ENCODE measurements at regions not wholly inside any gene's neighbourhood (a gene's known extent, or its start where the extent isn't known, plus 50 kb on each side); places are given as distances from the start of the nearest gene placed in this dataset.
A peak's percentile ranks its signal among the peaks of the same experiment; 100 is the strongest.

DNA sequence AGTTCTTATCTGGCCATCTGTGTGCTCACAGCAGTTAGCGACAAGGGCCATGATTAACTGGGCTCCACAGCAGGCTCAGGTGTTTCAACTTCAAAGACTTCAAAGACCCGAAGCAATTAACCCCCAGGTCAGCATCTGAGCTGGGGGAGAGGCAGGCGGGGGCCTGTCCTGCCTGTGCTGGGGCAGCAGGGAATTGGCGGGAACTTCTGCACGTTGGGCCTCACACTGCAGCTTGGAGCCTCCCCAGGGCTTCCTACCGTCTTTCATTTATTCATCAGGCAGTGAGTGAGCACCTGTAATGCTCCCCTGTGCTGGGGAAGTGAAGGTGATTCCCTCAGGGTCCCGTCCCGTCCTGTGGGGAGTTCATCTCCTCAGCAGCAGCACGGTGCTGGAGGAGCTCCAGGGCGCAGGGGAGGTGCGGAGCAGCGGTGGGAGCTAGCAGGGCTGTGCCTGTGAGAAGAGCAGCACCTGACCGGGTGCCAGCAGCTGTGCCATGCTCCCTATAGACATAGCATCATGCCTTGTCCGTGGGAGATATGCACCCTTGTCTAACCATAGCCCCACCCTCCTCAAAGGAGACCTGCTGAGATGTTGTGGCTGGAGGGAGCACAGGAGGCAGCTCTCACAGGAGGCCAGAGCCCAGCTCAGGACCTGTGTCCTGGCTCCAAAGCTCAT is 51.8 kb upstream of the FRMD1 start:
- no peak for ATAC-seq
- intact Hi-C loops (cut with DNase I), result no loop called here

DNA sequence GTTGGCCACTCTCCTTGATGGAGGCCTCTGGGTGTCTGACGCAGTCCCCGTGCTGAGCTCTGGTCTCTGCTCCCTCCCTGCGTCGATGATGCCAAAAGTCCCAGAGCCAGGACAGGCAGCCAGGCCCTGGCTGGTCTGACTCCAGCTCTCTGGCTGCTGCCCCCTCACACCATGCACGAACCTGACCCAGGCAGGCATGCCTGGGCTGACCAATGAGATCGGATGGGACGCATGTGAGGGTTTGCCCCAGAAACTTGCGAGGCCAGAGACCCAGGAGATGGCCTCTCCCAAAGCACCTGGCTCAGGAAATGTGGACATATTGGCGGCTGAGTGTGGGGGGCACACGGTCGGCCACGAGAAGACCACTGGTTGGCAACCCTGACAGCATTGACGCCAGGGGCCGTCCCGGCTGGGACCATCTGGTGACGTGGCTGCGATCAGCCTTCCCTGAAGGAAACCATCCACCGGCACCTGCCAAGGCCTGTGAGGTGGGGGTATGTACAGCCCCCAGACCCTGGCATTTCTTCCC is 51.2 kb upstream of the FRMD1 start:
- no peak for DNase-seq (ENCODE audit: missing footprints)
- ATAC-seq, result peak; percentile 31
- intact Hi-C loops (cut with DNase I), result no loop called here

More for the DNA sequence above, 51.8 kb upstream of the FRMD1 start:
- no peak for DNase-seq (ENCODE audit: missing footprints)

DNA sequence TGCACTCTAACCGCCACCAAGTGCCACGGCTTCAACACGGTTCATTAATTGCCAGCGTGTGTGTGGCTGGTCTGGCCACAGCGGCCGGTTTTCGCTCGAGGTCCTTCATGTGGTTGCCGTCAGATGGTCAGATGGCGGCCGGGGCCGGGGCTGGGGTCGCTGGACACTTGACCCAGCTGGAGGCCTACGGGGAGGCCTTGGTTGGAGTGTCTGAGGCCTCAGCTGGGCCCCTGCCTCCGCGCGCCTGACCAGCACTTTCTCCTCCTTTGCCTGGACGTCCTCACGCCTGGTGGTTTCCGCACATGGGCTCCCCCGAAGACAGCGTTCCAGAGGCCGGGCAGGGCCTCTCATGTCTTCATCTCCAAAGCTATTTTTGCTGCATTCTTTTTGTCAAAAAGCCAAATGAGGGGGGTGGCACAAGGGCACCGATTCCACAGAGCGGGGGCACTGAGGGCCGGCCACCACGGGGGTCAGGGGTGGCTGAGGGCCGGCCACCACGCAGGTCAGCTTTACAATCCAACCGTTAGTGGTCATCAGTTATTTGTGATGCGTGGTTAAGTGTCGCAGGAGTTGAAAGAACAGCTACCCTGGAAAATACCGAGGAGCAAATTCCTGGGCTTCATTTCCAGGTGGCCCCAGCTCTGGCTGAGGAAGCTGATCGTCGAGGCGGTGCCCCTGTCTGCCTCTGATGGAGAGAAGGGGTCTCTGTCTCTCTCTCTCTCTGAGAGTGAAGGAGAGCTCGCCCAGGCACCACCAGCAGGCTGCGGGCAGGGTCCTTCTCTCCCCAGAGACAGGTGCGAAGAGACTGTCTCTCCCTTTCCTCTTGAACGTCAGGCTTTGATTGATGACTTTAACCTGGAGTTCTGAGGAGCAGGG is 50.5 kb upstream of the FRMD1 start:
- ATAC-seq (no peak), DNase-seq (ENCODE audit: missing footprints) (no peak)
- intact Hi-C loops (cut with DNase I), result no loop called here

DNA sequence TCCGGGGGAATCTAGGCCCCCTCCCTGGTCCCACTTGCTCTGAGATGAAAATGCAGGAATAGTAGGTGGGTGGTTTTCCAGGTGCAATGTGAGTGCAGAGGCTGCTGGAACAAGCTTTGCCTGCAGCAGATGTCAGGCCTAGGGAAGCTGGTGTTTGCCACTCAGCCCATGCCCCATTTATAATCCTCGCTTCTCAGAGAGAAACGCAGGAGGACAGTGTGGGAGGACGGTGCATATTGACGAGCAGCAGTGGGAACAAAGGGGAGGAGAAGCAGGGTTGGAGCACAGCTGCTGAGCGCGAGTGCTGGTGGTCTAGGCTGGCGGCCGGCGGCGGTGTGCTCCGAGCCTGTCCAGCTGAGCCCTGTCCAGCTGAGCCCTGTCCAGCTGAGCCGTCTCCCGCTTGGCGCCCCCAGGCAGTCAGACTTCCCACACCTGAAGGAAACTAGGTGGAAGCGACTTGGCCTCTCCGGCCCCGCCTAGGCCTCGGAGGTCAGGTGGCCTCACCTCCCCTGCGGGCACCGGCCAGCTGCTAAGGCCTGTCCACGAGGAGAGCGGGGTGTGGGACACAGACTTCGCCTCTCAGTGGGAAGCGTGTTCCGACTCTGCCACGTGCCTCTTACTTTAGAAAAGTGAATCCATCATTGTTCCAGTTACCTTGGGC is 49.7 kb upstream of the FRMD1 start:
- ATAC-seq, result no peak
- DNase-seq (ENCODE audit: missing footprints), result no peak
- intact Hi-C loops (cut with DNase I), result no loop called here

All from Right ventricle myocardium inferior (tissue), 1 donor.